Putamen (tissue), 1 donor: ENCODE measurements at regions not wholly inside any gene's neighbourhood (a gene's known extent, or its start where the extent isn't known, plus 50 kb on each side); places are given as distances from the start of the nearest gene placed in this dataset.

Experiments used
- DNase-seq: peaks from one replicate; pipeline ENCODE4 v3.0.0-alpha.2; 2016; ENCODE audit warnings: low spot score

GRCh38 chr11:27770576-27770975 lies 70.3 kb upstream of the BDNF start:
- no peak for DNase-seq

- DNase-seq = no peak
Observed at GRCh38 chr11:27763736-27764135, 63.5 kb upstream of the BDNF start.

DNA sequence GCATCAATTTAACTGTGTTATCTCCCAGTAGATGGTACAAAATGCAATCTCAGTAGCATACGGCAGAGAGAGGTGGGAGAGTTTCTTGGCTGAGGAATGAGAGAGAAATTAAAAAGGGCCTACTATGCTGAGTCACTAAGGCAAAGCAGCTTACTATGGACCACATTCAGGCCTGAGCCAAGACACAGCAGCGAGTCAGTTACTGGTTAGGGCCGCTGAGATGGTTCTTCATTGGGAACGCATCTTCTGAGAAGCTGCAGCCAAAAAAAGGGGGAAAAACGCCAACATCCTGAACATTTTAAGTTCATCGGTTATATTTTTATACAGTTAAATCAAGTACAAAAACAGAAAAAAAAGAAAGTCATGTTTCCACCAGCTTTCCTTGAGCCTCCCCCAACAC lies 61.1 kb upstream of the BDNF start:
- no peak for DNase-seq

DNA sequence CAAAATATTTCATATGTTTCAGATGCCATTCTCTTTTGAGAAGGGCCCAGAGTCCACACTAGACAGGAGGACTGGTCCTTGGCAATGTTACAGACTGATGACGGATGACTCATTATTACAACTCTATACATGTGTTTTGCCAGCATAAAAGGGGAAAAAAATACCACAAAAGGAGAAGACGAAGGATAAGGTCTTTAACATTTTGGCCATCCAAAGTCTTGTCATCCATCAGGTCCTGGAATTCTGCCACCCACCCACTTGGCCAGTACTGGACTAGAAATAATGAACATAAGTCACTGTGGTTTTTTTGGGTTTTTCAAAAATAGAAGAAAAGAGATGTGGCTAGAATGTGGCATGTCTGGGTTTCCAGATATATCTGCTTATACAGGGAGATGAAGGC lies 57.7 kb upstream of the BDNF start:
- no peak for DNase-seq

DNA sequence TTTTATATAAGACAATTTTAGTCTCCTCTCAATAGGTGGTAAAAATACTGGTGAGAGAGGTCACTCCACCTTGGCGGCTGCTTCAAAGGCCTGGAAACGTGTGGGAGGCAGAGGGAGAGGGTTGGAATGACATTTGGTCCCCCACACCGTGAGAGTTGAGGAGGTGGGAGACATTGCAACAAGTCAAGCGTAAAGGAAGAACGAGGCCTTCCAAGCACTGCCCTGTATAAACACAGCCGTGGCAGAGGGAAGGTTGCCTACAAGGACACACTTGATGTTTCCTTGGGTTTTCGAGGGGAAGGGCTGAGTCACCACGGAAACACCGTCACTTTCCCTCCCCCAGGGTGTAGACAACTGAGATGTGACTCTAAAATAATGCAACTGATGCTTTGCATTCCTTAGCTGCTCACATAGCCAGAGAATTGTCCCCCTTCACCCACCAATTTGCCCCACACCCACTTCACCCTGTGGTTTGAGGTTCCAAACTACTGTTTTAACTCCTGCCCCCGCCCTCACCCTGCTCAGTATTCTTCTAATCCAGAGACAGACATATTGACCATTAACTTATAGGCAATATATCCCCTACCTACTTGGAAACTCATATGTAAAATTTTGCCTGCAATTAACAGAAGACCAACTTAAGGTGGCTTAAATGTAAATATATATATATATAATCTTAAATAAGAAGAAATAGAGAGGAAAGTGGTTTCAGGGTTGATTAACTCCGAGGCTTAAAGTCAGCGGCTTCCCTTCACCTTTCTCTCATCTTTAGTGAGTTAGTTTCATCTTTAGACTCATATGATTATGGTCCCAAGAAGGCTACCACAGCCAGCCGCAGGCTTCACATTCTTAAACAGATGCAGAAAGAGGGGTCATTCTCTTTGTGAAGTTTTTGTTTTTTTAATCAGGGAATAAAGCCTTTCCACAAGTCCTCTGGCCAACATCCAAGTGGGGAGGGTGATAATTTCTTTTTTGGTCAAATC lies 54.1 kb upstream of the BDNF start:
- no peak for DNase-seq
